IMR-90 (cell line): ENCODE measurements at regions not wholly inside any gene's neighbourhood (a gene's known extent, or its start where the extent isn't known, plus 50 kb on each side); places are given as distances from the start of the nearest gene placed in this dataset.

ENCODE experiments used
- ATAC-seq: fragments of 200-7000 bp; cut with Tn5 transposase; 2 replicates; pipeline ENCODE4 v1.9.1; 2020; ENCODE audit warnings: low read depth, mild to moderate bottlenecking, moderate library complexity
- BruUV-seq: library from RNA; stranded (reverse); fragments of 400-500 nt; replicated peaks from 2 replicates; lab custom pipeline; 2021; lab: Mats Ljungman, UMichigan
- CTCF ChIA-PET: fragments of 300-600 bp; formaldehyde crosslinking; extraction: SDS; loops from one replicate; lab custom pipeline; 2021; ENCODE audit warnings: antibody characterized with exemption; lab: Yijun Ruan, JAX
- POLR2A ChIA-PET: fragments of 300-600 bp; sonication (Branson Sonifier 250); formaldehyde crosslinking; loops from one replicate; lab custom pipeline; 2022; ENCODE audit warnings: antibody characterized with exemption; ENCODE audit not compliant: unreplicated experiment; lab: Charles Lee
- DNase-seq: peaks from one replicate; pipeline ENCODE4 v3.0.0; 2013
- H2AFZ ChIP-seq: replicated peaks from 2 replicates; pipeline ENCODE3; 2013; ENCODE audit warnings: low read length, mild to moderate bottlenecking; ENCODE audit not compliant: poor library complexity
- H2AK5ac ChIP-seq: 2 replicates; pipeline ENCODE4 v1.6.1; 2013; ENCODE audit warnings: low read depth, low read length, inconsistent platforms
- H2AK9ac ChIP-seq: replicated peaks from 2 replicates; pipeline ENCODE3; 2013; ENCODE audit warnings: mild to moderate bottlenecking, low read depth, low read length, moderate library complexity; ENCODE audit not compliant: poor library complexity
- H2BK120ac ChIP-seq: 2 replicates; pipeline ENCODE4 v1.6.1; 2013; ENCODE audit warnings: low read depth, low read length, inconsistent platforms
- H2BK15ac ChIP-seq: 3 replicates; pipeline ENCODE4 v1.6.1; 2013; ENCODE audit warnings: low read depth, low read length, inconsistent platforms
- H2BK20ac ChIP-seq: 2 replicates; pipeline ENCODE4 v1.6.1; 2013; ENCODE audit warnings: low read depth, mild to moderate bottlenecking, inconsistent platforms, low read length, moderate library complexity
- H2BK5ac ChIP-seq: 2 replicates; pipeline ENCODE4 v1.6.1; 2013; ENCODE audit warnings: mild to moderate bottlenecking, low read depth, low read length, inconsistent platforms; ENCODE audit not compliant: poor library complexity, severe bottlenecking
- H3K14ac ChIP-seq: replicated peaks from 2 replicates; pipeline ENCODE4 v1.6.1; 2013; ENCODE audit warnings: low read depth, low read length, inconsistent platforms
- H3K18ac ChIP-seq: 2 replicates; pipeline ENCODE4 v1.6.1; 2013; ENCODE audit warnings: low read depth, low read length, control low read depth
- H3K23ac ChIP-seq: 2 replicates; pipeline ENCODE4 v1.6.1; 2013; ENCODE audit warnings: low read depth, low read length, inconsistent platforms
- H3K27ac ChIP-seq: 2 replicates; pipeline ENCODE4 v1.5.1; 2013; ENCODE audit warnings: mild to moderate bottlenecking, control low read depth, low read length; ENCODE audit not compliant: insufficient read depth
- H3K27me3 ChIP-seq: 2 replicates; pipeline ENCODE4 v1.6.1; 2013; ENCODE audit warnings: low read length; ENCODE audit not compliant: control insufficient read depth, insufficient read depth
- H3K36me3 ChIP-seq: 2 replicates; pipeline ENCODE4 v1.6.1; 2013; ENCODE audit warnings: low read length, mixed read lengths; ENCODE audit not compliant: control insufficient read depth, insufficient read depth
- H3K4ac ChIP-seq: 2 replicates; pipeline ENCODE4 v1.6.1; 2013; ENCODE audit warnings: low read depth, low read length, inconsistent platforms
- H3K4me1 ChIP-seq: 2 replicates; pipeline ENCODE4 v1.6.1; 2013; ENCODE audit warnings: low read length, mixed read lengths; ENCODE audit not compliant: control insufficient read depth, insufficient read depth
- H3K4me2 ChIP-seq: 2 replicates; pipeline ENCODE4 v1.6.1; 2013; ENCODE audit warnings: low read depth, mild to moderate bottlenecking, control low read depth, low read length, moderate library complexity
- H3K4me3 ChIP-seq: 2 replicates; pipeline ENCODE4 v1.5.1; 2013; ENCODE audit warnings: low read depth, mild to moderate bottlenecking, control low read depth, low read length, moderate library complexity; ENCODE audit not compliant: insufficient read depth
- H3K56ac ChIP-seq: 2 replicates; pipeline ENCODE4 v1.6.1; 2013; ENCODE audit warnings: low read length, inconsistent platforms; ENCODE audit not compliant: insufficient read depth; ENCODE audit errors: extremely low read depth
- H3K79me1 ChIP-seq, 2 experiments: 2 replicates each; pipeline ENCODE4 v1.6.1; 2013; ENCODE audit warnings: low read length in 2 of 2, inconsistent platforms in 1 of 2, low read depth in 1 of 2
- H3K9ac ChIP-seq: 2 replicates; pipeline ENCODE4 v1.6.1; 2013; ENCODE audit warnings: low read depth, low read length, control low read depth
- H3K9me1 ChIP-seq: 2 replicates; pipeline ENCODE4 v1.6.1; 2013; ENCODE audit warnings: low read length, inconsistent platforms; ENCODE audit not compliant: insufficient read depth
- H3K9me3 ChIP-seq: 2 replicates; pipeline ENCODE4 v1.6.1; 2013; ENCODE audit warnings: low read length; ENCODE audit not compliant: control insufficient read depth, insufficient read depth
- H4K20me1 ChIP-seq: 2 replicates; pipeline ENCODE4 v1.6.1; 2013; ENCODE audit warnings: low read length, inconsistent platforms; ENCODE audit not compliant: insufficient read depth
- H4K5ac ChIP-seq: 2 replicates; pipeline ENCODE4 v1.6.1; 2013; ENCODE audit warnings: mild to moderate bottlenecking, low read depth, low read length, control low read depth
- H4K8ac ChIP-seq, 2 experiments: 2 replicates each; pipeline ENCODE4 v1.6.1; 2013; ENCODE audit warnings: low read depth in 2 of 2, low read length in 2 of 2, control low read depth in 1 of 2, inconsistent platforms in 1 of 2
- H4K91ac ChIP-seq: 2 replicates; pipeline ENCODE4 v1.6.1; 2013; ENCODE audit warnings: low read depth, low read length, inconsistent platforms; ENCODE audit not compliant: insufficient read depth
- FOS ChIP-seq: fragments of 150-350 bp; IDR thresholded peaks from 2 replicates; pipeline ENCODE4 v1.6.1; 2016; ENCODE audit warnings: low read depth, low read length
- RCOR1 ChIP-seq: IDR thresholded peaks from 2 replicates; pipeline ENCODE4 v1.6.1; 2012; ENCODE audit warnings: mild to moderate bottlenecking, low read length, improper control_type of control experiment; ENCODE audit not compliant: insufficient replicate concordance
- WGBS, 2 experiments: methylation state at CpG; one replicate each; pipeline versions ENCODE4 v1.1.5 to v1.1.7; 2013; ENCODE audit warnings: missing lambda C conversion rate in 2 of 2; ENCODE audit not compliant: insufficient read length in 1 of 2; ENCODE audit errors: extremely low coverage in 2 of 2; 5-methylcytosine and 5-hydroxymethylcytosine counted together
- dilution Hi-C: fragments of 300-500 bp; cut with HindIII; formaldehyde crosslinking; loops from one replicate; pipeline ENCODE4 v1.14.3; 2018; ENCODE audit warnings: low sequenced_read_pairs; ENCODE audit not compliant: unreplicated experiment
- in situ Hi-C: fragments of 300-500 bp; cut with MboI; formaldehyde crosslinking; loops from 3 replicates; pipeline ENCODE4 v1.14.3; 2019; ENCODE audit warnings: low sequenced_read_pairs, inconsistent platforms, mixed read lengths
- intact Hi-C: fragments of 100-400 bp; cut with micrococcal nuclease; formaldehyde crosslinking; loops from 2 replicates; pipeline ENCODE4 v1.10.0; 2022

DNA sequence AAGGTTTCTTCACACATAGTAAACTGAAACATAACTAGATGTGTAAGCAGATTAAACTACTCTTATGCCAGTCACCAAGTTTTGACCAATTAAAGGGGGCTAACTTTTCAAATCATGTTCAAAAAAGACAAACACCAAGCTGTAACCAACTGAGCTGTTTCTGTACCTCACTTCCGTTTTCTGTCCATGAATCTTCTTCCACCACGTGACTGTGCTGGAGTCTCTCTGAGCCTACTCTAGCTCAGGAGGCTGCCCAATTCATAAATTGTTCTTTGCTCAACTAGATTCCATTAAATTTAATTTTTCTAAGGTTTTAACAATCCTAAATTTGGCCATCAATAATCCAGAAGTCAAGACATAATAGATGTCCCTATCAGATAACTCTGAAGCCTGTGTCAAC, 229.4 kb downstream of the FNDC1 start:
- H3K4me1 ChIP-seq: no peaks in the 10 kb centered on the region
- H3K4me2 ChIP-seq: no peak overlapping the region
- CTCF ChIA-PET: interaction anchor here (1.5 kb wide), 1 partner anchor 146 kb away, joined by 3 read pairs; no protein-coding TSS in a partner anchor
- no peaks in the 10 kb centered on the region for H4K20me1 ChIP-seq
- H3K4ac ChIP-seq: no peak overlapping the region
- H3K9ac ChIP-seq: no peak overlapping the region
- no peak overlapping the region for H3K23ac ChIP-seq
- H3K4me3 ChIP-seq: no peak overlapping the region
- H2AK9ac ChIP-seq: no peak overlapping the region
- POLR2A ChIA-PET: no interaction called here
- H2BK20ac ChIP-seq: no peak overlapping the region
- no TSS peak for BruUV-seq
- dilution Hi-C loops (no loop called here), in situ Hi-C loops (no loop called here), intact Hi-C loops (no loop called here)
- H2BK120ac ChIP-seq: no peak overlapping the region
- no peak overlapping the region for H4K8ac ChIP-seq
- ATAC-seq (no peak), DNase-seq (no peak)
- no peak overlapping the region for H2BK5ac ChIP-seq
- peaks cover 7% of the 10 kb centered on the region for H3K9me3 ChIP-seq
- H3K79me1 ChIP-seq: no peaks in the 10 kb centered on the region
- H2AFZ ChIP-seq: no peak overlapping the region
- no peaks in the 10 kb centered on the region for H3K36me3 ChIP-seq
- H4K5ac ChIP-seq: no peak overlapping the region
- WGBS, 2 experiments: 38% methylated on average over 2 of the region's 2 CpGs; no CpG with 5 or more reads in 1 of the 2 experiments
- H3K14ac ChIP-seq: no peak overlapping the region
- H3K27ac ChIP-seq: no peak overlapping the region
- H3K56ac ChIP-seq: no peak overlapping the region
- no peak overlapping the region for H2AK5ac ChIP-seq
- H4K91ac ChIP-seq: no peak overlapping the region
- no peak for TF ChIP-seq FOS
- TF ChIP-seq RCOR1: no peak
- no peaks in the 10 kb centered on the region for H3K9me1 ChIP-seq
- no peak overlapping the region for H2BK15ac ChIP-seq
- H3K18ac ChIP-seq: no peak overlapping the region
- no peaks in the 10 kb centered on the region for H3K27me3 ChIP-seq
